ENCODE measurements at regions not wholly inside any gene's neighbourhood (a gene's known extent, or its start where the extent isn't known, plus 50 kb on each side); places are given as distances from the start of the nearest gene placed in this dataset.

DNA sequence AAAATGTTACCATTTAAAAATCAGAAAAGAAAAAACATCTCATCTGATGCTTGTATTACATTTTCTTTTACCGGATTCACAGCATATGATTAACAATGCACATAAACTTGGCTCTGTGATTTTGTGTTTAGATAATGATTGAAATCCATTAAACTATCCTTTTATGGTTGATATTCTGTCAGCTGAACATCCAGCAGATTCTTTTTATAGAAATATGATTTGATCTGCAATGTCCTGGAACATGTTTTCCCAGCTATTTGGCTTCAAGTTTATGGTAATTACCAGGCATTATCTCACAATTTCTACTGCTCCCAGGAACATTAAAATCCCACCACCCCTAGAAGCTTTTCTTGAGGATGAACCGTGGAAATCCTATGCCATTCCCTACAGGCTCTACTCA is 205.7 kb upstream of the TET2 start:
- Histone ChIP-seq H3K36me3 (ENCODE audit: control insufficient read depth in 2 of 2, insufficient read depth in 1 of 2, low read length in 2 of 2) (no peaks in the 10 kb centered on the region), H3K4me3 (ENCODE audit: low read depth, low read length) (no peak overlapping the region), H3K4me1 (ENCODE audit: control insufficient read depth, insufficient read depth, low read length) (no peaks in the 10 kb centered on the region), H3K9me3 (ENCODE audit: control insufficient read depth, insufficient read depth, low read depth, low read length) (no peaks in the 10 kb centered on the region), H3K27ac (ENCODE audit: extremely low read depth, low read depth, low read length) (no peak overlapping the region)
- TF ChIP-seq GLI2 (tag by site-specific recombination; IDR thresholded peaks at IDR 0.05; ENCODE audit: borderline replicate concordance, low read depth) (no peak), GLI4 (tag by site-specific recombination; IDR thresholded peaks at IDR 0.05) (no peak), ZNF146 (tag by site-specific recombination; IDR thresholded peaks at IDR 0.05) (no peak), SALL2 (tag by site-specific recombination; IDR thresholded peaks at IDR 0.05; ENCODE audit: borderline replicate concordance) (no peak), SP2 (tag by site-specific recombination; IDR thresholded peaks at IDR 0.05) (no peak), ZNF571 (tag by site-specific recombination; IDR thresholded peaks at IDR 0.05) (no peak), ZNF211 (tag by site-specific recombination; IDR thresholded peaks at IDR 0.05; ENCODE audit: low read depth) (no peak)
- TF ChIP-seq, protein P1, sequence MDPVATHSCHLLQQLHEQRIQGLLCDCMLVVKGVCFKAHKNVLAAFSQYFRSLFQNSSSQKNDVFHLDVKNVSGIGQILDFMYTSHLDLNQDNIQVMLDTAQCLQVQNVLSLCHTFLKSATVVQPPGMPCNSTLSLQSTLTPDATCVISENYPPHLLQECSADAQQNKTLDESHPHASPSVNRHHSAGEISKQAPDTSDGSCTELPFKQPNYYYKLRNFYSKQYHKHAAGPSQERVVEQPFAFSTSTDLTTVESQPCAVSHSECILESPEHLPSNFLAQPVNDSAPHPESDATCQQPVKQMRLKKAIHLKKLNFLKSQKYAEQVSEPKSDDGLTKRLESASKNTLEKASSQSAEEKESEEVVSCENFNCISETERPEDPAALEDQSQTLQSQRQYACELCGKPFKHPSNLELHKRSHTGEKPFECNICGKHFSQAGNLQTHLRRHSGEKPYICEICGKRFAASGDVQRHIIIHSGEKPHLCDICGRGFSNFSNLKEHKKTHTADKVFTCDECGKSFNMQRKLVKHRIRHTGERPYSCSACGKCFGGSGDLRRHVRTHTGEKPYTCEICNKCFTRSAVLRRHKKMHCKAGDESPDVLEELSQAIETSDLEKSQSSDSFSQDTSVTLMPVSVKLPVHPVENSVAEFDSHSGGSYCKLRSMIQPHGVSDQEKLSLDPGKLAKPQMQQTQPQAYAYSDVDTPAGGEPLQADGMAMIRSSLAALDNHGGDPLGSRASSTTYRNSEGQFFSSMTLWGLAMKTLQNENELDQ (tag by site-specific recombination; IDR thresholded peaks at IDR 0.05; ENCODE audit: low read depth), result no peak
- TF ChIP-seq, protein P2, sequence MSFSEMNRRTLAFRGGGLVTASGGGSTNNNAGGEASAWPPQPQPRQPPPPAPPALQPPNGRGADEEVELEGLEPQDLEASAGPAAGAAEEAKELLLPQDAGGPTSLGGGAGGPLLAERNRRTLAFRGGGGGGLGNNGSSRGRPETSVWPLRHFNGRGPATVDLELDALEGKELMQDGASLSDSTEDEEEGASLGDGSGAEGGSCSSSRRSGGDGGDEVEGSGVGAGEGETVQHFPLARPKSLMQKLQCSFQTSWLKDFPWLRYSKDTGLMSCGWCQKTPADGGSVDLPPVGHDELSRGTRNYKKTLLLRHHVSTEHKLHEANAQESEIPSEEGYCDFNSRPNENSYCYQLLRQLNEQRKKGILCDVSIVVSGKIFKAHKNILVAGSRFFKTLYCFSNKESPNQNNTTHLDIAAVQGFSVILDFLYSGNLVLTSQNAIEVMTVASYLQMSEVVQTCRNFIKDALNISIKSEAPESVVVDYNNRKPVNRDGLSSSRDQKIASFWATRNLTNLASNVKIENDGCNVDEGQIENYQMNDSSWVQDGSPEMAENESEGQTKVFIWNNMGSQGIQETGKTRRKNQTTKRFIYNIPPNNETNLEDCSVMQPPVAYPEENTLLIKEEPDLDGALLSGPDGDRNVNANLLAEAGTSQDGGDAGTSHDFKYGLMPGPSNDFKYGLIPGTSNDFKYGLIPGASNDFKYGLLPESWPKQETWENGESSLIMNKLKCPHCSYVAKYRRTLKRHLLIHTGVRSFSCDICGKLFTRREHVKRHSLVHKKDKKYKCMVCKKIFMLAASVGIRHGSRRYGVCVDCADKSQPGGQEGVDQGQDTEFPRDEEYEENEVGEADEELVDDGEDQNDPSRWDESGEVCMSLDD (tag by site-specific recombination; IDR thresholded peaks at IDR 0.05), result no peak
- TF ChIP-seq, protein P3, sequence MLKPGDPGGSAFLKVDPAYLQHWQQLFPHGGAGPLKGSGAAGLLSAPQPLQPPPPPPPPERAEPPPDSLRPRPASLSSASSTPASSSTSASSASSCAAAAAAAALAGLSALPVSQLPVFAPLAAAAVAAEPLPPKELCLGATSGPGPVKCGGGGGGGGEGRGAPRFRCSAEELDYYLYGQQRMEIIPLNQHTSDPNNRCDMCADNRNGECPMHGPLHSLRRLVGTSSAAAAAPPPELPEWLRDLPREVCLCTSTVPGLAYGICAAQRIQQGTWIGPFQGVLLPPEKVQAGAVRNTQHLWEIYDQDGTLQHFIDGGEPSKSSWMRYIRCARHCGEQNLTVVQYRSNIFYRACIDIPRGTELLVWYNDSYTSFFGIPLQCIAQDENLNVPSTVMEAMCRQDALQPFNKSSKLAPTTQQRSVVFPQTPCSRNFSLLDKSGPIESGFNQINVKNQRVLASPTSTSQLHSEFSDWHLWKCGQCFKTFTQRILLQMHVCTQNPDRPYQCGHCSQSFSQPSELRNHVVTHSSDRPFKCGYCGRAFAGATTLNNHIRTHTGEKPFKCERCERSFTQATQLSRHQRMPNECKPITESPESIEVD (tag by site-specific recombination; IDR thresholded peaks at IDR 0.05), result no peak
- TF ChIP-seq, protein P4, sequence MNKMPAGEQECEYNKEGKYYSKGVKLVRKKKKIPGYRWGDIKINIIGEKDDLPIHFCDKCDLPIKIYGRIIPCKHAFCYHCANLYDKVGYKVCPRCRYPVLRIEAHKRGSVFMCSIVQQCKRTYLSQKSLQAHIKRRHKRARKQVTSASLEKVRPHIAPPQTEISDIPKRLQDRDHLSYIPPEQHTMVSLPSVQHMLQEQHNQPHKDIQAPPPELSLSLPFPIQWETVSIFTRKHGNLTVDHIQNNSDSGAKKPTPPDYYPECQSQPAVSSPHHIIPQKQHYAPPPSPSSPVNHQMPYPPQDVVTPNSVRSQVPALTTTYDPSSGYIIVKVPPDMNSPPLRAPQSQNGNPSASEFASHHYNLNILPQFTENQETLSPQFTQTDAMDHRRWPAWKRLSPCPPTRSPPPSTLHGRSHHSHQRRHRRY (tag by site-specific recombination; IDR thresholded peaks at IDR 0.05), result no peak
- POLR2A ChIA-PET, result no interaction called here
- CTCF ChIA-PET, result no interaction called here

DNA sequence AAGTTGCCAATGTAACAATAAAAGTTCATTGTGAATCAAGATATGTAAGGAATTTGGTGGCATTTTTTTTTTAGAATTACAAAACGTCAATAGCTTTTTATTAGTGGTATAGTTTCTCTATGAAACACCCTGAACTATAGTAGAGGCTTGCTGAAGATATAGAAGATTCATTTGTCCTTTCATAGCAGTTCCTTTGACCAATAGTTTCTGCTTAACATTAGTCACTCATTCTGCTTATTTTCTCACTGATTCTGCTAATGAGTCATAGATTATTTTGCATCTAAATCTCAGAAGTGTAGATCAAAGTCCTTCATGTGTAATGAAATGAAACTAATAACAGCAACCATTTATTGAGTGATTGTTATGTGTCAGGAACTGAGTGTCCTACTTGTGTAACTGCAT is 205.0 kb upstream of the TET2 start:
- H3K4me3 ChIP-seq (ENCODE audit: low read depth, low read length), result no peak overlapping the region
- H3K4me1 ChIP-seq (ENCODE audit: control insufficient read depth, insufficient read depth, low read length), result no peaks in the 10 kb centered on the region
- CTCF ChIA-PET, result no interaction called here
- H3K36me3 ChIP-seq (ENCODE audit: control insufficient read depth in 2 of 2, insufficient read depth in 1 of 2, low read length in 2 of 2), result no peaks in the 10 kb centered on the region
- TF ChIP-seq, protein P5, sequence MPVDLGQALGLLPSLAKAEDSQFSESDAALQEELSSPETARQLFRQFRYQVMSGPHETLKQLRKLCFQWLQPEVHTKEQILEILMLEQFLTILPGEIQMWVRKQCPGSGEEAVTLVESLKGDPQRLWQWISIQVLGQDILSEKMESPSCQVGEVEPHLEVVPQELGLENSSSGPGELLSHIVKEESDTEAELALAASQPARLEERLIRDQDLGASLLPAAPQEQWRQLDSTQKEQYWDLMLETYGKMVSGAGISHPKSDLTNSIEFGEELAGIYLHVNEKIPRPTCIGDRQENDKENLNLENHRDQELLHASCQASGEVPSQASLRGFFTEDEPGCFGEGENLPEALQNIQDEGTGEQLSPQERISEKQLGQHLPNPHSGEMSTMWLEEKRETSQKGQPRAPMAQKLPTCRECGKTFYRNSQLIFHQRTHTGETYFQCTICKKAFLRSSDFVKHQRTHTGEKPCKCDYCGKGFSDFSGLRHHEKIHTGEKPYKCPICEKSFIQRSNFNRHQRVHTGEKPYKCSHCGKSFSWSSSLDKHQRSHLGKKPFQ (tag by site-specific recombination; IDR thresholded peaks at IDR 0.05), result no peak
- TF ChIP-seq ZNF596 (tag by site-specific recombination; IDR thresholded peaks at IDR 0.05), result no peak
- TF ChIP-seq KLF8 (tag by site-specific recombination; IDR thresholded peaks at IDR 0.05), result no peak
- TF ChIP-seq HOXD13 (CRISPR knock-in tag; IDR thresholded peaks at IDR 0.05; ENCODE audit: borderline replicate concordance), result no peak
- TF ChIP-seq ZNF488 (tag by site-specific recombination; IDR thresholded peaks at IDR 0.05), result no peak
- TF ChIP-seq, protein P6, sequence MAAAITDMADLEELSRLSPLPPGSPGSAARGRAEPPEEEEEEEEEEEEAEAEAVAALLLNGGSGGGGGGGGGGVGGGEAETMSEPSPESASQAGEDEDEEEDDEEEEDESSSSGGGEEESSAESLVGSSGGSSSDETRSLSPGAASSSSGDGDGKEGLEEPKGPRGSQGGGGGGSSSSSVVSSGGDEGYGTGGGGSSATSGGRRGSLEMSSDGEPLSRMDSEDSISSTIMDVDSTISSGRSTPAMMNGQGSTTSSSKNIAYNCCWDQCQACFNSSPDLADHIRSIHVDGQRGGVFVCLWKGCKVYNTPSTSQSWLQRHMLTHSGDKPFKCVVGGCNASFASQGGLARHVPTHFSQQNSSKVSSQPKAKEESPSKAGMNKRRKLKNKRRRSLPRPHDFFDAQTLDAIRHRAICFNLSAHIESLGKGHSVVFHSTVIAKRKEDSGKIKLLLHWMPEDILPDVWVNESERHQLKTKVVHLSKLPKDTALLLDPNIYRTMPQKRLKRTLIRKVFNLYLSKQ (tag by site-specific recombination; IDR thresholded peaks at IDR 0.05; ENCODE audit: borderline replicate concordance), result no peak
- no peak for TF ChIP-seq ZNF837 (tag by site-specific recombination; IDR thresholded peaks at IDR 0.05)
- no peak for TF ChIP-seq ZNF202 (tag by site-specific recombination; IDR thresholded peaks at IDR 0.05; ENCODE audit: borderline replicate concordance)
- no peak for TF ChIP-seq ZNF10 (tag by site-specific recombination; IDR thresholded peaks at IDR 0.05)
- POLR2A ChIA-PET, result no interaction called here
- H3K27ac ChIP-seq (ENCODE audit: extremely low read depth, low read depth, low read length), result no peak overlapping the region
- H3K9me3 ChIP-seq (ENCODE audit: control insufficient read depth, insufficient read depth, low read depth, low read length), result no peaks in the 10 kb centered on the region

Data from HEK293 (cell line).